Activated naive CD4-positive, alpha-beta T cell (primary cell): ENCODE measurements at regions not wholly inside any gene's neighbourhood (a gene's known extent, or its start where the extent isn't known, plus 50 kb on each side); places are given as distances from the start of the nearest gene placed in this dataset.
A peak's percentile ranks its signal among the peaks of the same experiment; 100 is the strongest.
"Not testable (repeated sequence)": the region's sequence is repeated elsewhere in the genome, so short reads cannot be mapped to it uniquely, and the experiment has no call there.

Experiments
- DNase-seq, 4 experiments: peaks; one replicate each; lab custom pipeline; 2025; lab: John Stamatoyannopoulos, UW

- DNase-seq: not testable (repeated sequence)
These were observed 101.0 kb upstream of the HMX1 start for GRCh38 chr4:8972635-8973034.

- not testable (repeated sequence) for DNase-seq
These were observed 94.3 kb upstream of the HMX1 start for GRCh38 chr4:8965896-8966295.

GRCh38 chr4:8964201-8964788, 92.7 kb upstream of the HMX1 start:
- DNase-seq: not testable (repeated sequence)

- not testable (repeated sequence) for DNase-seq
These were observed 91.9 kb upstream of the HMX1 start for GRCh38 chr4:8963533-8963932.

GRCh38 chr4:8961343-8961742, 89.7 kb upstream of the HMX1 start:
- peak in 2 of 4 experiments; percentile 4 to 15 for DNase-seq

- DNase-seq: not testable (repeated sequence)
These were observed 87.8 kb upstream of the HMX1 start for GRCh38 chr4:8959471-8959870.

GRCh38 chr4:8954001-8954400, 82.4 kb upstream of the HMX1 start:
- not testable (repeated sequence) for DNase-seq

- DNase-seq: not testable (repeated sequence)
These were observed 81.2 kb upstream of the HMX1 start for GRCh38 chr4:8952791-8953190.

GRCh38 chr4:8952109-8952508, 80.5 kb upstream of the HMX1 start:
- DNase-seq: not testable (repeated sequence)

- not testable (repeated sequence) for DNase-seq
These were observed 73.9 kb upstream of the HMX1 start for GRCh38 chr4:8945506-8945905.

GRCh38 chr4:8943367-8943766, 71.7 kb upstream of the HMX1 start:
- DNase-seq: not testable (repeated sequence)

- DNase-seq: not testable (repeated sequence)
These were observed 70.4 kb upstream of the HMX1 start for GRCh38 chr4:8942088-8942487.

- not testable (repeated sequence) for DNase-seq
These were observed 69.8 kb upstream of the HMX1 start for GRCh38 chr4:8941492-8941805.

GRCh38 chr4:8940792-8941491, 69.3 kb upstream of the HMX1 start:
- DNase-seq: no peak

- no peak for DNase-seq
These were observed 68.5 kb upstream of the HMX1 start for GRCh38 chr4:8939840-8940742.

GRCh38 chr4:8939160-8939839, 67.7 kb upstream of the HMX1 start:
- no peak for DNase-seq

- no peak for DNase-seq
These were observed 67.0 kb upstream of the HMX1 start for GRCh38 chr4:8938623-8939022.

GRCh38 chr4:8938137-8938536, 66.5 kb upstream of the HMX1 start:
- no peak for DNase-seq

- DNase-seq: no peak
These were observed 61.2 kb upstream of the HMX1 start for GRCh38 chr4:8932884-8933283.

- no peak for DNase-seq
These were observed 56.4 kb upstream of the HMX1 start for GRCh38 chr4:8928074-8928473.

- DNase-seq: no peak
These were observed 50.8 kb upstream of the HMX1 start for GRCh38 chr4:8922481-8922880.

GRCh38 chr4:8921465-8921864, 49.8 kb upstream of the HMX1 start:
- no peak for DNase-seq
